MCF 10A (cell line): ENCODE measurements at regions not wholly inside any gene's neighbourhood (a gene's known extent, or its start where the extent isn't known, plus 50 kb on each side); places are given as distances from the start of the nearest gene placed in this dataset.

Source experiments
- BruUV-seq: library from RNA; stranded (reverse); fragments of 400-500 nt; replicated peaks from 2 replicates; lab custom pipeline; 2021; lab: Mats Ljungman, UMichigan
- CTCF ChIA-PET: fragments of 300-600 bp; sonication (Branson Sonifier 250); formaldehyde crosslinking; extraction: SDS; loops from one replicate; lab custom pipeline; 2021; ENCODE audit warnings: antibody characterized with exemption, inconsistent platforms; lab: Yijun Ruan, JAX
- POLR2A ChIA-PET: fragments of 300-600, 350-650 bp; sonication (Branson Sonifier 250); formaldehyde crosslinking; extraction: SDS; loops from one replicate; lab custom pipeline; 2020; ENCODE audit warnings: antibody characterized with exemption, inconsistent platforms; lab: Yijun Ruan, JAX
- DNase-seq: peaks from one replicate; pipeline ENCODE4 v3.0.0-alpha.2; 2018; ENCODE audit not compliant: unreplicated experiment
- H3K27ac Mint-ChIP-seq: one replicate; pipeline ENCODE4 v1.8.0; 2022; ENCODE audit warnings: mild to moderate bottlenecking, low read depth, mixed read lengths; ENCODE audit not compliant: unreplicated experiment
- H3K27me3 Mint-ChIP-seq: one replicate; pipeline ENCODE4 v1.8.0; 2022; ENCODE audit warnings: mixed read lengths; ENCODE audit not compliant: insufficient read depth, unreplicated experiment
- H3K36me3 Mint-ChIP-seq: one replicate; pipeline ENCODE4 v1.8.0; 2022; ENCODE audit warnings: mild to moderate bottlenecking, moderate library complexity, mixed read lengths; ENCODE audit not compliant: insufficient read depth, unreplicated experiment
- H3K4me1 Mint-ChIP-seq: one replicate; pipeline ENCODE4 v1.8.0; 2022; ENCODE audit warnings: mixed read lengths; ENCODE audit not compliant: insufficient read depth, unreplicated experiment
- H3K4me3 Mint-ChIP-seq: one replicate; pipeline ENCODE4 v1.8.0; 2022; ENCODE audit warnings: mild to moderate bottlenecking, moderate library complexity, mixed read lengths; ENCODE audit not compliant: unreplicated experiment
- H3K9me3 Mint-ChIP-seq: one replicate; pipeline ENCODE4 v1.8.0; 2022; ENCODE audit warnings: mixed read lengths; ENCODE audit not compliant: unreplicated experiment
- intact Hi-C: fragments of 100-400 bp; cut with micrococcal nuclease; formaldehyde crosslinking; loops from 2 replicates; pipeline ENCODE4 v1.14.1; 2022
- TF ChIP-seq, protein P1 (sequence below): fragments of 200-600 bp; IDR thresholded peaks from one replicate; pipeline ENCODE4 v1.8.0; 2022; ENCODE audit warnings: antibody characterized with exemption, mild to moderate bottlenecking; ENCODE audit not compliant: unreplicated experiment

DNA sequence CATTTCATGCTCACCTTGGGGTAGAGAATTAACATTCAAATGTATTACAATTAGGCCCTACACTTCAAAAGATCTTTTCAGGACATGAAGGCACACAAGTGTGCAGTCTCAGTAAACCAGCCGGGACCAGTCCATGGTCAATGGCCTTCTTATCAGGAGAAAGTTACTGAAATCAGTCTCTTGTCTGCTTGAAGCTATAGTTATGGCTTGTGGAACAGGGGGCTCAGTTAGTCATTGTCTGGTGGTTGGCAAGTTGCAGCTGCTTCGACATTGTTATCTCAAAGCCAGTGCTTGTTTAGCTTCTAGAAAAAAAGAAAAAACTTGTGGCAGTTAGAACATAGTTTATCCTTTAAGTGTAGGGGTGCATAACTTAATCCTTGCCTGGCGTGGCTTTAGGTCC, 213.1 kb upstream of the ACO1 start:
- BruUV-seq = no TSS peak
- H3K9me3 Mint-ChIP-seq = no peaks in the 10 kb centered on the region

DNA sequence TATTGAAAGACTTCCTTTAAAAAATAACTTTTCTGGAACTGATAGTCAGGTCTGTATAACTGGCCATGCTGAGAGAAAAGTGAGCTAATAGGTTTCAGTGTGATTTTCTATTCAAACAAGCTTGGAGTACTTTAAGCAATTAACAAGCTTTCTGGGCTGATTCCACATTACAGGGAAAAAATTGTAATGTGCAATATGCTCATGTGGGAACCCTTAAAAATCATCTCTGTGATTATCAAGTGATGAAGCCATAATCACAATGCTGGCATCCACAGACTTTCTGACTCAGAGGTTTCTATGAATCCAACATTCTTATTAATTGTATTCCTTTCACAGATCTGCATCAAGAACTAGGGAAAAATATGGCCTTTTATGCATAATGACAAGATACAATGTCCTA, 212.2 kb upstream of the ACO1 start:
- Mint-ChIP-seq H3K4me1 (no peaks in the 10 kb centered on the region), H3K27me3 (peaks cover 40% of the 10 kb centered on the region), H3K4me3 (no peak overlapping the region), H3K27ac (no peak overlapping the region), H3K9me3 (no peaks in the 10 kb centered on the region), H3K36me3 (no peaks in the 10 kb centered on the region)
- POLR2A ChIA-PET = interaction anchor here (0.6 kb wide), 1 partner anchor 225 kb away, joined by 3 read pairs; no protein-coding TSS in a partner anchor
- no TSS peak for BruUV-seq
- TF ChIP-seq, protein P1, sequence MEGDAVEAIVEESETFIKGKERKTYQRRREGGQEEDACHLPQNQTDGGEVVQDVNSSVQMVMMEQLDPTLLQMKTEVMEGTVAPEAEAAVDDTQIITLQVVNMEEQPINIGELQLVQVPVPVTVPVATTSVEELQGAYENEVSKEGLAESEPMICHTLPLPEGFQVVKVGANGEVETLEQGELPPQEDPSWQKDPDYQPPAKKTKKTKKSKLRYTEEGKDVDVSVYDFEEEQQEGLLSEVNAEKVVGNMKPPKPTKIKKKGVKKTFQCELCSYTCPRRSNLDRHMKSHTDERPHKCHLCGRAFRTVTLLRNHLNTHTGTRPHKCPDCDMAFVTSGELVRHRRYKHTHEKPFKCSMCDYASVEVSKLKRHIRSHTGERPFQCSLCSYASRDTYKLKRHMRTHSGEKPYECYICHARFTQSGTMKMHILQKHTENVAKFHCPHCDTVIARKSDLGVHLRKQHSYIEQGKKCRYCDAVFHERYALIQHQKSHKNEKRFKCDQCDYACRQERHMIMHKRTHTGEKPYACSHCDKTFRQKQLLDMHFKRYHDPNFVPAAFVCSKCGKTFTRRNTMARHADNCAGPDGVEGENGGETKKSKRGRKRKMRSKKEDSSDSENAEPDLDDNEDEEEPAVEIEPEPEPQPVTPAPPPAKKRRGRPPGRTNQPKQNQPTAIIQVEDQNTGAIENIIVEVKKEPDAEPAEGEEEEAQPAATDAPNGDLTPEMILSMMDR = no peak
- CTCF ChIA-PET = no interaction called here
- intact Hi-C loops = no loop called here
- DNase-seq = no peak

More for the DNA sequence above, 213.1 kb upstream of the ACO1 start:
- Mint-ChIP-seq H3K4me1 (no peaks in the 10 kb centered on the region), H3K27ac (no peak overlapping the region), H3K27me3 (peaks cover 36% of the 10 kb centered on the region), H3K36me3 (no peaks in the 10 kb centered on the region), H3K4me3 (no peak overlapping the region)
- CTCF ChIA-PET = interaction anchor here (0.5 to 0.9 kb wide), 2 partner anchors 8 to 80 kb away, joined by 3 to 4 read pairs; no protein-coding TSS in a partner anchor
- intact Hi-C loops = no loop called here
- POLR2A ChIA-PET = interaction anchor here (0.6 kb wide), 1 partner anchor 37 kb away, joined by 3 read pairs; no protein-coding TSS in a partner anchor
- TF ChIP-seq, protein P1 = no peak
- no peak for DNase-seq

DNA sequence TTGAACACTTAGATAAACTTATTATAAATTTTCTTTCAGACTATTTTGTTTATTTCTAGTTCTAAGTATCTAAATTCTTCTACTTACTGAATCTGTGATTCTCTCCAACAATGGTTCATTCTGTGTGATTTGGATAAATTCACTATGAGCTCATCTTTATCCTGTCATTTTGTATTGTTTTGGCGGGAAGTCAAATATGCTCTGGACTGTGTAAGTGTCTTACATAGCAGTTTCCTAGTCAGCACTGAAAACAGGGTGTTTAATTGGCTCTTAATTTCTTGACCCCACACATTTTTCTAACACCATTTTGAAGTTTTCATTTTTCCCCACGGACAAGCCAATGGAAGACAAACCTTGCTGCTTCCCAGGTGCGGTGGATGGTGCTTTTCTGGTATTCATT, 207.0 kb upstream of the ACO1 start:
- intact Hi-C loops = no loop called here
- POLR2A ChIA-PET = no interaction called here
- no peaks in the 10 kb centered on the region for H3K9me3 Mint-ChIP-seq
- CTCF ChIA-PET = no interaction called here
- no TSS peak for BruUV-seq
- no peak overlapping the region for H3K27ac Mint-ChIP-seq
- no peaks in the 10 kb centered on the region for H3K4me1 Mint-ChIP-seq
- no peak for DNase-seq
- TF ChIP-seq, protein P1 = no peak
- peaks cover 54% of the 10 kb centered on the region for H3K27me3 Mint-ChIP-seq
- H3K4me3 Mint-ChIP-seq = no peak overlapping the region
- H3K36me3 Mint-ChIP-seq = no peaks in the 10 kb centered on the region

DNA sequence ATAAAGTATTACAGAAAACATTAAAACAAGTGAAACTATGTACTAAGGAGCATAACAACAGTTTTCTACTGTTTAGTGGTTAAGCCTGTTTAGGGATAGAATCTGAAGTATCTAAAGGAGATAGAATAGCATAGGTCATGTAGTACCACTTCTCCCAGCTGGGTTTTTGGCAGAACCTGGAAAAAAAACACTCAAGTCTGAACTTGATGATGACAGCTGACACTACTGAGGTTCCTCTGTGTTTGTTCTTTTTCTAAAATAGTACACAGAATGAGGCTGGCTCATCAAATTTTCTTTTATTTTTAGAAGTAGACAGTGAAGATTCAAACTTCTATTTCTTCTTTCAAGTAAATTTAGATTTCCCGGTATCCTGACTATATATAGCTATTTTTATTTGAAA, 203.8 kb upstream of the ACO1 start:
- TF ChIP-seq, protein P1 = no peak
- BruUV-seq = no TSS peak
- DNase-seq = no peak
- no peaks in the 10 kb centered on the region for H3K4me1 Mint-ChIP-seq
- no peaks in the 10 kb centered on the region for H3K36me3 Mint-ChIP-seq
- no peaks in the 10 kb centered on the region for H3K9me3 Mint-ChIP-seq
- H3K4me3 Mint-ChIP-seq = no peak overlapping the region
- CTCF ChIA-PET = no interaction called here
- intact Hi-C loops = no loop called here
- peaks cover 56% of the 10 kb centered on the region for H3K27me3 Mint-ChIP-seq
- POLR2A ChIA-PET = interaction anchor here (0.6 to 1.7 kb wide), 2 partner anchors 14 to 87 kb away, joined by 3 to 5 read pairs; no protein-coding TSS in a partner anchor
- H3K27ac Mint-ChIP-seq = no peak overlapping the region
